ENCODE measurements at regions not wholly inside any gene's neighbourhood (a gene's known extent, or its start where the extent isn't known, plus 50 kb on each side); places are given as distances from the start of the nearest gene placed in this dataset.

GRCh38 chr4:85147481-85148076 is 181.1 kb upstream of the WDFY3 start:
- no peaks in the 10 kb centered on the region for H3K4me1 ChIP-seq
- intact Hi-C loops (cut with DNase I; ENCODE audit: low total_unique reads) = no loop called here
- H3K27ac ChIP-seq = no peak overlapping the region
- no peaks in the 10 kb centered on the region for H3K9me3 ChIP-seq
- TF ChIP-seq POLR2AphosphoS5 (IDR thresholded peaks at IDR 0.05) = no peak
- no peak for TF ChIP-seq POLR2A (IDR thresholded peaks at IDR 0.05)
- TF ChIP-seq CTCF (IDR thresholded peaks at IDR 0.05) = peak; percentile 20 to 67 (median 58)
- no peaks in the 10 kb centered on the region for H3K27me3 ChIP-seq
- peak overlapping the region in 1 of 3 donors; percentile 3 for H3K4me3 ChIP-seq
- H3K36me3 ChIP-seq = no peaks in the 10 kb centered on the region
- DNase-seq (ENCODE audit: low spot score in 2 of 2) = peak in 1 of 2 donors; percentile 31

GRCh38 chr4:85149676-85150075 is 183.2 kb upstream of the WDFY3 start:
- no peak for DNase-seq (ENCODE audit: low spot score in 2 of 2)
- Histone ChIP-seq H3K27me3 (no peaks in the 10 kb centered on the region), H3K4me1 (no peaks in the 10 kb centered on the region), H3K4me3 (no peak overlapping the region), H3K9me3 (no peaks in the 10 kb centered on the region), H3K27ac (no peak overlapping the region), H3K36me3 (no peaks in the 10 kb centered on the region)
- no peak for TF ChIP-seq CTCF (IDR thresholded peaks at IDR 0.05)
- TF ChIP-seq POLR2AphosphoS5 (IDR thresholded peaks at IDR 0.05) = no peak
- no peak for TF ChIP-seq POLR2A (IDR thresholded peaks at IDR 0.05)
- intact Hi-C loops (cut with DNase I; ENCODE audit: low total_unique reads) = no loop called here

- intact Hi-C loops (cut with DNase I; ENCODE audit: low total_unique reads) = no loop called here
Observed at GRCh38 chr4:85151371-85151770, 184.9 kb upstream of the WDFY3 start.

GRCh38 chr4:85151786-85152185 is 185.3 kb upstream of the WDFY3 start:
- Histone ChIP-seq H3K4me1 (no peaks in the 10 kb centered on the region), H3K27me3 (no peaks in the 10 kb centered on the region), H3K27ac (no peak overlapping the region), H3K4me3 (no peak overlapping the region), H3K9me3 (no peaks in the 10 kb centered on the region), H3K36me3 (no peaks in the 10 kb centered on the region)
- no peak for DNase-seq (ENCODE audit: low spot score in 2 of 2)
- TF ChIP-seq POLR2AphosphoS5 (IDR thresholded peaks at IDR 0.05) = no peak
- no peak for TF ChIP-seq CTCF (IDR thresholded peaks at IDR 0.05)
- no peak for TF ChIP-seq POLR2A (IDR thresholded peaks at IDR 0.05)
- intact Hi-C loops (cut with DNase I; ENCODE audit: low total_unique reads) = no loop called here

More at GRCh38 chr4:85151371-85151770, 184.9 kb upstream of the WDFY3 start:
- Histone ChIP-seq H3K9me3 (no peaks in the 10 kb centered on the region), H3K4me1 (no peaks in the 10 kb centered on the region), H3K4me3 (no peak overlapping the region), H3K27me3 (no peaks in the 10 kb centered on the region), H3K36me3 (no peaks in the 10 kb centered on the region), H3K27ac (no peak overlapping the region)
- no peak for DNase-seq (ENCODE audit: low spot score in 2 of 2)
- TF ChIP-seq POLR2AphosphoS5 (IDR thresholded peaks at IDR 0.05) (no peak), POLR2A (IDR thresholded peaks at IDR 0.05) (no peak), CTCF (IDR thresholded peaks at IDR 0.05) (no peak)

- intact Hi-C loops (cut with DNase I; ENCODE audit: low total_unique reads) = no loop called here
- no peak for DNase-seq (ENCODE audit: low spot score in 2 of 2)
- Histone ChIP-seq H3K9me3 (no peaks in the 10 kb centered on the region), H3K27me3 (no peaks in the 10 kb centered on the region), H3K27ac (no peak overlapping the region), H3K4me3 (no peak overlapping the region), H3K36me3 (no peaks in the 10 kb centered on the region), H3K4me1 (no peaks in the 10 kb centered on the region)
- TF ChIP-seq POLR2AphosphoS5 (IDR thresholded peaks at IDR 0.05) (no peak), POLR2A (IDR thresholded peaks at IDR 0.05) (no peak), CTCF (IDR thresholded peaks at IDR 0.05) (no peak)
Observed at GRCh38 chr4:85152480-85152879, 186.0 kb upstream of the WDFY3 start.
